ENCODE measurements at regions not wholly inside any gene's neighbourhood (a gene's known extent, or its start where the extent isn't known, plus 50 kb on each side); places are given as distances from the start of the nearest gene placed in this dataset.

GRCh38 chr9:88934876-88935535 is 56.3 kb upstream of the S1PR3 start:
- DNase-seq (ENCODE audit: low spot score) = no peak
- H3K9me3 ChIP-seq = no peaks in the 10 kb centered on the region

GRCh38 chr9:88936132-88936531 is 55.1 kb upstream of the S1PR3 start:
- no peaks in the 10 kb centered on the region for H3K4me1 ChIP-seq (ENCODE audit: control insufficient read depth in 1 of 2, low read depth in 2 of 2)
- no peak for DNase-seq (ENCODE audit: low spot score)
- H3K27me3 ChIP-seq (replicated peaks; ENCODE audit: insufficient read depth) = no peaks in the 10 kb centered on the region
- no peaks in the 10 kb centered on the region for H3K9me3 ChIP-seq
- H3K36me3 ChIP-seq = no peaks in the 10 kb centered on the region
- no peak for ATAC-seq (ENCODE audit: insufficient number of reproducible peaks, low FRiP score, low read depth)
- TF ChIP-seq, protein P1, sequence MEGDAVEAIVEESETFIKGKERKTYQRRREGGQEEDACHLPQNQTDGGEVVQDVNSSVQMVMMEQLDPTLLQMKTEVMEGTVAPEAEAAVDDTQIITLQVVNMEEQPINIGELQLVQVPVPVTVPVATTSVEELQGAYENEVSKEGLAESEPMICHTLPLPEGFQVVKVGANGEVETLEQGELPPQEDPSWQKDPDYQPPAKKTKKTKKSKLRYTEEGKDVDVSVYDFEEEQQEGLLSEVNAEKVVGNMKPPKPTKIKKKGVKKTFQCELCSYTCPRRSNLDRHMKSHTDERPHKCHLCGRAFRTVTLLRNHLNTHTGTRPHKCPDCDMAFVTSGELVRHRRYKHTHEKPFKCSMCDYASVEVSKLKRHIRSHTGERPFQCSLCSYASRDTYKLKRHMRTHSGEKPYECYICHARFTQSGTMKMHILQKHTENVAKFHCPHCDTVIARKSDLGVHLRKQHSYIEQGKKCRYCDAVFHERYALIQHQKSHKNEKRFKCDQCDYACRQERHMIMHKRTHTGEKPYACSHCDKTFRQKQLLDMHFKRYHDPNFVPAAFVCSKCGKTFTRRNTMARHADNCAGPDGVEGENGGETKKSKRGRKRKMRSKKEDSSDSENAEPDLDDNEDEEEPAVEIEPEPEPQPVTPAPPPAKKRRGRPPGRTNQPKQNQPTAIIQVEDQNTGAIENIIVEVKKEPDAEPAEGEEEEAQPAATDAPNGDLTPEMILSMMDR (IDR thresholded peaks at IDR 0.05) = no peak
- no peak overlapping the region for H3K4me3 ChIP-seq
- no peak overlapping the region for H3K27ac ChIP-seq

More at GRCh38 chr9:88934876-88935535, 56.3 kb upstream of the S1PR3 start:
- TF ChIP-seq, protein P1 (IDR thresholded peaks at IDR 0.05) = no peak
- Histone ChIP-seq H3K27me3 (replicated peaks; ENCODE audit: insufficient read depth) (no peaks in the 10 kb centered on the region), H3K36me3 (no peaks in the 10 kb centered on the region), H3K4me1 (ENCODE audit: control insufficient read depth in 1 of 2, low read depth in 2 of 2) (no peaks in the 10 kb centered on the region), H3K4me3 (no peak overlapping the region), H3K27ac (no peak overlapping the region)
- ATAC-seq (ENCODE audit: insufficient number of reproducible peaks, low FRiP score, low read depth) = no peak

- ATAC-seq (ENCODE audit: insufficient number of reproducible peaks, low FRiP score, low read depth) (no peak), DNase-seq (ENCODE audit: low spot score) (no peak)
- TF ChIP-seq, protein P1 (IDR thresholded peaks at IDR 0.05) = no peak
- H3K4me3 ChIP-seq = no peak overlapping the region
- H3K36me3 ChIP-seq = no peaks in the 10 kb centered on the region
- H3K27me3 ChIP-seq (replicated peaks; ENCODE audit: insufficient read depth) = no peaks in the 10 kb centered on the region
- H3K27ac ChIP-seq = no peak overlapping the region
- H3K4me1 ChIP-seq (ENCODE audit: control insufficient read depth in 1 of 2, low read depth in 2 of 2) = no peaks in the 10 kb centered on the region
- H3K9me3 ChIP-seq = no peaks in the 10 kb centered on the region
Observed at GRCh38 chr9:88936668-88937067, 54.6 kb upstream of the S1PR3 start.

GRCh38 chr9:88937248-88937647 is 54.0 kb upstream of the S1PR3 start:
- no peak overlapping the region for H3K27ac ChIP-seq

GRCh38 chr9:88938189-88938588 is 53.1 kb upstream of the S1PR3 start:
- ATAC-seq (ENCODE audit: insufficient number of reproducible peaks, low FRiP score, low read depth) (no peak), DNase-seq (ENCODE audit: low spot score) (no peak)
- H3K4me3 ChIP-seq = no peak overlapping the region
- no peaks in the 10 kb centered on the region for H3K4me1 ChIP-seq (ENCODE audit: control insufficient read depth in 1 of 2, low read depth in 2 of 2)
- H3K9me3 ChIP-seq = no peaks in the 10 kb centered on the region
- no peaks in the 10 kb centered on the region for H3K36me3 ChIP-seq
- TF ChIP-seq, protein P1 (IDR thresholded peaks at IDR 0.05) = no peak
- H3K27me3 ChIP-seq (replicated peaks; ENCODE audit: insufficient read depth) = no peaks in the 10 kb centered on the region
- no peak overlapping the region for H3K27ac ChIP-seq

More at GRCh38 chr9:88937248-88937647, 54.0 kb upstream of the S1PR3 start:
- TF ChIP-seq, protein P1 (IDR thresholded peaks at IDR 0.05) = no peak
- H3K9me3 ChIP-seq = no peaks in the 10 kb centered on the region
- H3K4me3 ChIP-seq = no peak overlapping the region
- no peaks in the 10 kb centered on the region for H3K27me3 ChIP-seq (replicated peaks; ENCODE audit: insufficient read depth)
- H3K4me1 ChIP-seq (ENCODE audit: control insufficient read depth in 1 of 2, low read depth in 2 of 2) = no peaks in the 10 kb centered on the region
- ATAC-seq (ENCODE audit: insufficient number of reproducible peaks, low FRiP score, low read depth) = no peak
- DNase-seq (ENCODE audit: low spot score) = no peak
- no peaks in the 10 kb centered on the region for H3K36me3 ChIP-seq

Data from thoracic aorta (tissue), 2 donors.